ENCODE measurements at regions not wholly inside any gene's neighbourhood (a gene's known extent, or its start where the extent isn't known, plus 50 kb on each side); places are given as distances from the start of the nearest gene placed in this dataset.

DNA sequence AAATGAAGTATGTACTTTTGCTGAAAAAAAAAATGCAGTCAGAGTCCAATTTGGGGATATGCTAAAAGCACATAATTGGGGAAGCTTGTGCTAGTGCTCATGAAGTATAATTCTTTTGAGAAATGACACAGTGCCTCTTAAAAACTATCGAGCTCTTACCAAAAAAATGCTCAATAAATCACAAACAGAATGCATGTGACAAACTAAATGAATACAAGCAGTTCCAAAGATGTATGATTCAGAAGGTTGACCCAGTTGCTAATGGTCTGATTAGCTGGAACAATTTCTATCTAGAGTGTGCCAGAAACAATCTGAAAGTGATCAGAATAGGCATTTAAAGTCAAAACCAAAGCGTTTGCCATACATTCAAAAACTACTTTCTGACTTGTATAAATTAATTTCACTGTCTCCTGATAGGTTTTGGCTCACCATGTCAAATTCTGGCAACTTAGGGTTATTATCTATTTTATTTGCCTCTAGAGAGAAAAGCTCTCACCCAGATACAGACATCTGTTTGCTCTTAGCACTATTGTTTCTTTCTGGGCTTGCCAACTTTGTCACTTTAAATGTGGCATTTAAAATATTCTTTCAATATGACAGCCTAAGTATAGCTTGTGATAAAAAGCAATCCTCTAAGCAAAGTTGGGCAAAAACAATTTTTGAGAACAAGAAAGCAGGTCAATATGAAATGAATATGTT is 114.7 kb upstream of the AHR start:
- H3K27me3 ChIP-seq (ENCODE audit: control insufficient read depth, insufficient read depth, low read length, poor library complexity, severe bottlenecking) = no peaks in the 10 kb centered on the region
- no peak overlapping the region for H3K4me3 ChIP-seq (ENCODE audit: insufficient read depth, low read depth, low read length)
- no peaks in the 10 kb centered on the region for H3K4me1 ChIP-seq (ENCODE audit: control insufficient read depth, insufficient read depth, low read length)
- no peaks in the 10 kb centered on the region for H3K36me3 ChIP-seq (ENCODE audit: control insufficient read depth, insufficient read depth, low read length)
- 90 to 94% methylated on average over 1 to 2 of the region's 2 CpGs for WGBS, 2 experiments
- no peaks in the 10 kb centered on the region for H3K9me3 ChIP-seq (ENCODE audit: control insufficient read depth, low read length)
- no peak overlapping the region for H3K27ac ChIP-seq (ENCODE audit: insufficient read depth, low read depth, low read length, poor library complexity, severe bottlenecking)

DNA sequence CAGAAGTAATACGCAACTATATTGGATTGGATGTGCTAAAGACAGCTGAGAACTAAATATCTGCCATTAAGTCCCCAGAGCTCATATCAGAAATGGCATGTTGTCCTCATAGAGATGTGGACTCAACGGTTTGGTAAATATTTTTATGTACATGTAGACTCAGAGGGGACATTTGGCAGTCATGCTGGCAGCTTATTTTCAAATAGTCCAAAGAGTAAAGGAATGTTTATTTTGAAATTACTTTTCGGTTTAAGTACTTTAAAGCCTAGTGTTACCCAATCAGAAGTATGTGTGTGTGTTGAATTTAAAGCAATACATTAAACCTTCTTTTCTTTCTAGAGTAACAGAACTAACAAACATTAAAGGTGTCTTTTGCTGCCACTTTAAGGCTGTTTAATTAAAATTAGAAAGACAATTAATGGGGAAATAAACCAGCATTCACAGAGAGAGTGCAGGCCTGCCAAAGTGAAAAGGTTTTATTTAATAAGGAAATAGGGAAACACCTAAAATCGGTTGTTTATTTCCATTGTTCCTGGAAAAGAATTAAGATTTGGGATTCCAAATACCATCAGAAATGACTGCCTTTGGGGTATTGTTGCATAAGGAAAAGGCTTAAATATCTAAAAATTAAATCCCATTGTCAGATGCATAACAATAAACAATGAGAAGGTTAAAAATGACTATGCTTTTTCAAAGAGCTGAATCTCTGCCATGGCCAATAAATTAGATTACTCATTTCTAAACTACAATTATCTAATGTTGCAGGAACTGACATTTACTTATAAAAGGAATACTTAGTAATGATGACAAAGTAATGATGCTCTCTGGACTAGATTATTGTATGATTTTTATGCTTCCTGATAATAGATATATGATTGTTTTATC is 113.4 kb upstream of the AHR start:
- H3K36me3 ChIP-seq (ENCODE audit: control insufficient read depth, insufficient read depth, low read length) = no peaks in the 10 kb centered on the region
- H3K4me1 ChIP-seq (ENCODE audit: control insufficient read depth, insufficient read depth, low read length) = no peaks in the 10 kb centered on the region
- H3K9me3 ChIP-seq (ENCODE audit: control insufficient read depth, low read length) = no peaks in the 10 kb centered on the region
- H3K27me3 ChIP-seq (ENCODE audit: control insufficient read depth, insufficient read depth, low read length, poor library complexity, severe bottlenecking) = no peaks in the 10 kb centered on the region
- 96% methylated on average over 4 of the region's 4 CpGs for WGBS, 2 experiments
- no peak overlapping the region for H3K4me3 ChIP-seq (ENCODE audit: insufficient read depth, low read depth, low read length)
- H3K27ac ChIP-seq (ENCODE audit: insufficient read depth, low read depth, low read length, poor library complexity, severe bottlenecking) = no peak overlapping the region

DNA sequence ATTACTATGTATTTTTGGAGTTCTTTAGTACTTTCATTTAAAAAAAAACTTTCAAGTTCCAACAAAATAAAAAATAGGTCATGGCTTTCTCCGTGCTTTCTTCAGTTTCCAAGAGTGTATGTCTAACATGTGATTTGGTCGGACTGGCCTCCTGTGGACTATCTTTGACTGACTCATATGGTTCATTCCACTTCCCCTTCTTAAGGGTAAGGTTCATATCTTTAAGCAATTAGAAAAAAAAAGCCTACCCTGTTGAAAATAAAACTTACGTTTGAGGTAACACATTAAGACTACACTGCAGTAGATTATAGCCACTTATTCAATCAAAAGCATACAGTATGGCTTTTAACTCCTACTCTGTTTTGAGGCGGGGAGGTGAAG is 112.8 kb upstream of the AHR start:
- Histone ChIP-seq H3K27ac (ENCODE audit: insufficient read depth, low read depth, low read length, poor library complexity, severe bottlenecking) (no peak overlapping the region), H3K36me3 (ENCODE audit: control insufficient read depth, insufficient read depth, low read length) (no peaks in the 10 kb centered on the region), H3K4me1 (ENCODE audit: control insufficient read depth, insufficient read depth, low read length) (no peaks in the 10 kb centered on the region), H3K4me3 (ENCODE audit: insufficient read depth, low read depth, low read length) (no peak overlapping the region), H3K9me3 (ENCODE audit: control insufficient read depth, low read length) (no peaks in the 10 kb centered on the region), H3K27me3 (ENCODE audit: control insufficient read depth, insufficient read depth, low read length, poor library complexity, severe bottlenecking) (no peaks in the 10 kb centered on the region)
- WGBS, 2 experiments = 95% methylated on average over 3 to 4 of the region's 4 CpGs

DNA sequence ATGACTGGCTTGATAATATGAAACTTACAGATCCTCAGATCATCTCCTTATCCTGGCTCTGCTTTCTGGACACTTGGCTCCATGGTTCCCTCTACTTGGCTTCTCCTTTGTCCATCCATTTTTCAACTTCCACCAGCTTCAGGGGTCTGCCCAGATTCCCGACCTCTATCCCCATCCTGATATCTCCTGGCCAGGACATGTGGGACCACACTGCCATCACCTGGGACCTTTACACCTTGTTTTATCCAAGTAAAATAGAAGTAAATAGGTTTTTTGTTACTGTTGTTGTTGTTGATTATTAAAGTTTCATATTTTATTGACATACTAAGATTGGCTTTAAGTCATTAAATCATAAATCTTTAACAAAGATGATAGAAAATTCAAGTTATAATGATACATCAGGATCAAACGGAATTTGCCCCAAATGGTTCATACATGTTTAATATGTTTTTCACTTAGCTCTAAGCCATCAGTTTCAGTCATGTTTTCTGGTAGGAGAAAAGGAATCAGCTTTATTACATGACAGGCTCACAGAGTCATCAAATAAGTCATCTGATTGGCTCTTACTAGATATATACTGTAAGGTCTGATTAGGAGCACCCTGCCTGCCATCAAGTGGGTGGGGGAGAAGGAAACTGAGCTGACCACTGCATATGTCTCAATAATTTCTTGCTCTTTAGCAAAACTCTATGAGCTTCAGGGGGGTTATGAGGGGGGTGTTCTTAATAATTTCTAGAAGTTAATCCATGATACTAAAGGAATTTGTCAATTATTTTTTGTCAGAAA is 111.5 kb upstream of the AHR start:
- H3K4me1 ChIP-seq (ENCODE audit: control insufficient read depth, insufficient read depth, low read length) = no peaks in the 10 kb centered on the region
- H3K36me3 ChIP-seq (ENCODE audit: control insufficient read depth, insufficient read depth, low read length) = no peaks in the 10 kb centered on the region
- no peaks in the 10 kb centered on the region for H3K9me3 ChIP-seq (ENCODE audit: control insufficient read depth, low read length)
- H3K27me3 ChIP-seq (ENCODE audit: control insufficient read depth, insufficient read depth, low read length, poor library complexity, severe bottlenecking) = no peaks in the 10 kb centered on the region
- H3K27ac ChIP-seq (ENCODE audit: insufficient read depth, low read depth, low read length, poor library complexity, severe bottlenecking) = no peak overlapping the region
- WGBS, 2 experiments = 71 to 73% methylated on average over 1 to 2 of the region's 2 CpGs
- no peak overlapping the region for H3K4me3 ChIP-seq (ENCODE audit: insufficient read depth, low read depth, low read length)

DNA sequence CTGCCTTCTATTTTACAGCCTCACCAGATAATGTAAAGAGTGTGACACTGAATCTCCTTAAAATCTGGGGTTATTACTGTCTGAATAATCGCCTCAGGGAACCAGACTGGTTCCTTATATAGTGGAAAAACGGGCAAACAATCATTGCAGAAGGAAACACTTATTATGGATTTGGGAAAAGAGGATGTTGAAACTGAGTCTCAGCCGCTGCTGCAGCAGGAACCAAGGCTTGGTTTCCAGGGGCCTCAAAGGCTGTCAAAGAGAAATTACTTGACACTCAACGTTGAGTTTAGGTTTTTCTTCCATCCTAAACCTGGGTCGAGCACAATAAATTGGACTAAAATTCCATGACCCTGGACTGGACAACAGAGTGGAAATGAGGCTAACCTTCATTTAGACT is 103.8 kb upstream of the AHR start:
- no peaks in the 10 kb centered on the region for H3K4me1 ChIP-seq (ENCODE audit: control insufficient read depth, insufficient read depth, low read length)
- H3K4me3 ChIP-seq (ENCODE audit: insufficient read depth, low read depth, low read length) = no peak overlapping the region
- 93 to 95% methylated on average over 5 of the region's 5 CpGs for WGBS, 2 experiments
- no peaks in the 10 kb centered on the region for H3K36me3 ChIP-seq (ENCODE audit: control insufficient read depth, insufficient read depth, low read length)
- no peaks in the 10 kb centered on the region for H3K9me3 ChIP-seq (ENCODE audit: control insufficient read depth, low read length)
- no peak overlapping the region for H3K27ac ChIP-seq (ENCODE audit: insufficient read depth, low read depth, low read length, poor library complexity, severe bottlenecking)
- no peaks in the 10 kb centered on the region for H3K27me3 ChIP-seq (ENCODE audit: control insufficient read depth, insufficient read depth, low read length, poor library complexity, severe bottlenecking)

DNA sequence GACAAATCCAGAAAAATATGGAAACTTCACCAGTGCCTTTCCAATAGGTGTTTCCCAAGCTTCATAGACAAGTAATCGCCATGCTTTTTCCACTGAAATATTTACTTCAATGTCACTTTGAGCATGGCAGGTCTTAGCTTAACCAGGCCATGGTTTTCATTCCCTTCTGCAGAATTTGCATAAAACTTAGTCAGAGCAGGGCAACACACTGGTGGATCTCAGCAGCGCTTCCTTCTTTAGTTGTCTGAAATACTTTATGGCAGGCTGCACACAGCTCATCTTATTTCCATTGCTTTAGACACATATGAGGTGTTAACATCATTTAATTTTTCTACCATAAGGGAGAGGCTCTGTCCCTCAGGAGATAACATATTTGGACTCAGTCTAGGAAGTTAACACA is 102.9 kb upstream of the AHR start:
- 87 to 92% methylated on average over 2 of the region's 2 CpGs for WGBS, 2 experiments
- Histone ChIP-seq H3K4me3 (ENCODE audit: insufficient read depth, low read depth, low read length) (no peak overlapping the region), H3K27me3 (ENCODE audit: control insufficient read depth, insufficient read depth, low read length, poor library complexity, severe bottlenecking) (no peaks in the 10 kb centered on the region), H3K36me3 (ENCODE audit: control insufficient read depth, insufficient read depth, low read length) (no peaks in the 10 kb centered on the region), H3K27ac (ENCODE audit: insufficient read depth, low read depth, low read length, poor library complexity, severe bottlenecking) (no peak overlapping the region), H3K9me3 (ENCODE audit: control insufficient read depth, low read length) (no peaks in the 10 kb centered on the region), H3K4me1 (ENCODE audit: control insufficient read depth, insufficient read depth, low read length) (no peaks in the 10 kb centered on the region)

DNA sequence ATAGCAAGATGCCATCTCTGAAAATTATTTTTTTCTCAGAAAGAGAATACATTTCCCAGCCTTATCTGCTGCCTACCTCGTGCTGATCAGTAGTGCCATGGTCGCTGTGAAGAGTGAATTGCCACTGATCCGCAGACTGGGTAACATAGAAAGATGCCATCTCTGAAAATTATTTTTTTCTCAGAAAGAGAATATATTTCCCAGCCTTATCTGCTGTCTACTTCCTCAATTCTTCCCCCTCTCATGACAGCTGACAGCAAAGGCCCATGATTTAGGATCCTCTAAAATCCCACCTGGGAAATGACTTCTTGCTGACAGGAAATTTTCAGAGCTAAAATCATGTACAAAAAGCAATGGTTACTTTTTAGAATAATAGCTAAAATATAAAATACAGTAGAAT is 92.5 kb upstream of the AHR start:
- no peak overlapping the region for H3K4me3 ChIP-seq (ENCODE audit: insufficient read depth, low read depth, low read length)
- 94 to 96% methylated on average over 3 of the region's 3 CpGs for WGBS, 2 experiments
- no peaks in the 10 kb centered on the region for H3K27me3 ChIP-seq (ENCODE audit: control insufficient read depth, insufficient read depth, low read length, poor library complexity, severe bottlenecking)
- no peak overlapping the region for H3K27ac ChIP-seq (ENCODE audit: insufficient read depth, low read depth, low read length, poor library complexity, severe bottlenecking)
- no peaks in the 10 kb centered on the region for H3K9me3 ChIP-seq (ENCODE audit: control insufficient read depth, low read length)
- H3K4me1 ChIP-seq (ENCODE audit: control insufficient read depth, insufficient read depth, low read length) = no peaks in the 10 kb centered on the region
- no peaks in the 10 kb centered on the region for H3K36me3 ChIP-seq (ENCODE audit: control insufficient read depth, insufficient read depth, low read length)

DNA sequence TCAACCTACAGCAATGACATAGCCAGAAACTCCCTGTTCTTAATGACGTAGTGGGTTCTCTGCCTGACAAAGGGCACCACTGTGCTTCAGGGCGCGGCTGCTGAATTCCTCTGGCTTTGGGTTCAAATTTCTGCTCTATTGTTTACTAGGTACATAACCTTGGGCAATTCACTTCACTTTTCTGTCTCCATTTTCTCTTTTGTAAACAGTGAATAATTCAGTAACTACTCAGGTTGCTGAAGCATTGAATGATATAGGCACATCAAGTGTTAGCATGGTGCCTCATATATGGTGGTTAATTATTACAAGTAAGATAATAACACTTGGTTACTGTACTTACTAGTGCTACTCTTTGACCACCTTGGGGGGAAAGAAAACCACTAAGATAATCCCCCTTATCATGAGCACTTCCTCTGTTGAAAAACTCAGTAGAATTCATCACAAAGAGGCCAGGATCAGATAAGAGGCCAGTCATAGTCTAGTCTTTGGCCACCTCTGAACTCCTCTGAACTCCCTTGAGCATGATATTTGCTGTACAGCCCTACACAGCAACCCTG is 92.0 kb upstream of the AHR start:
- H3K36me3 ChIP-seq (ENCODE audit: control insufficient read depth, insufficient read depth, low read length) = no peaks in the 10 kb centered on the region
- H3K27me3 ChIP-seq (ENCODE audit: control insufficient read depth, insufficient read depth, low read length, poor library complexity, severe bottlenecking) = no peaks in the 10 kb centered on the region
- WGBS, 2 experiments = 90 to 92% methylated on average over 3 of the region's 3 CpGs
- no peak overlapping the region for H3K4me3 ChIP-seq (ENCODE audit: insufficient read depth, low read depth, low read length)
- H3K4me1 ChIP-seq (ENCODE audit: control insufficient read depth, insufficient read depth, low read length) = no peaks in the 10 kb centered on the region
- no peak overlapping the region for H3K27ac ChIP-seq (ENCODE audit: insufficient read depth, low read depth, low read length, poor library complexity, severe bottlenecking)
- no peaks in the 10 kb centered on the region for H3K9me3 ChIP-seq (ENCODE audit: control insufficient read depth, low read length)

DNA sequence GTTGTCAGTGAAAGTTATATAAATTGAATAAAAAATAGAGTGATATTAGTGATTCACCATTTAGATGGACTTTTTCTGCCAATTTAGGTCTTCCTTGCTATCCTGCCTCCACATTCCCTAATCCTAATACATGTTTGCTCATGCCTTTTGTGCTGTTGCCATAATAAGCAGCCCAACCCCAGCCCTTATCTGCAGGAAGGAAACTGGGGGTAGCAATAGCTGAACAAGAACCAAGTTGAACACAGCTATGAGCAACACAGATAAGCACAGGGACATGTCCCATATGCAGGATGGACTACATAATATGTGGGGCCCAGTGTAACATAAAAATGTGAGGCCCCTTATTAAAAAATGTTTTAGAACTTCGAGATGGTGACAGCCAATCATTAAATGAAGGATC is 91.2 kb upstream of the AHR start:
- no peak overlapping the region for H3K27ac ChIP-seq (ENCODE audit: insufficient read depth, low read depth, low read length, poor library complexity, severe bottlenecking)
- no peaks in the 10 kb centered on the region for H3K27me3 ChIP-seq (ENCODE audit: control insufficient read depth, insufficient read depth, low read length, poor library complexity, severe bottlenecking)
- no peaks in the 10 kb centered on the region for H3K9me3 ChIP-seq (ENCODE audit: control insufficient read depth, low read length)
- no peak overlapping the region for H3K4me3 ChIP-seq (ENCODE audit: insufficient read depth, low read depth, low read length)
- no peaks in the 10 kb centered on the region for H3K36me3 ChIP-seq (ENCODE audit: control insufficient read depth, insufficient read depth, low read length)
- WGBS, 2 experiments = 89 to 97% methylated on average over 1 of the region's 1 CpG
- no peaks in the 10 kb centered on the region for H3K4me1 ChIP-seq (ENCODE audit: control insufficient read depth, insufficient read depth, low read length)

DNA sequence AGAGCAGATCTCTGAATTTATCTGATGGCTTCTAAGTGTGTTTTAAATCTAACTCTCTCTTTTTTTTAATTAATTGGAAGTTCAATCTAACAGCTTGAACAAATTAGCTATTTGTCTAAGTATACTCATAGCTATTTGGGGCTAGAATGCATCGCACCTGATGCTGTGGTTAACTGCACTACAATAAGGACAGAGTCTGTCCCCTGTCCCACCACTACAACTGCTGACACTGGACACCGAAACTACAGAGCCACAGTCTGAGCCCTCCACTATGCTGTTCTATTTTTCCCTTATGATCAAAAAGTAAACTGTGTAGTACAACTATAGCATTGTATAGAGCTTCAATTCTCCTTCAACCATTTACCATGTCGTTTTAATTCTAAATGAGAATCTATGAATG is 89.4 kb upstream of the AHR start:
- WGBS, 2 experiments = 97 to 100% methylated on average over 2 of the region's 3 CpGs
- H3K4me1 ChIP-seq (ENCODE audit: control insufficient read depth, insufficient read depth, low read length) = no peaks in the 10 kb centered on the region
- no peak overlapping the region for H3K4me3 ChIP-seq (ENCODE audit: insufficient read depth, low read depth, low read length)
- no peaks in the 10 kb centered on the region for H3K27me3 ChIP-seq (ENCODE audit: control insufficient read depth, insufficient read depth, low read length, poor library complexity, severe bottlenecking)
- no peaks in the 10 kb centered on the region for H3K9me3 ChIP-seq (ENCODE audit: control insufficient read depth, low read length)
- no peak overlapping the region for H3K27ac ChIP-seq (ENCODE audit: insufficient read depth, low read depth, low read length, poor library complexity, severe bottlenecking)
- no peaks in the 10 kb centered on the region for H3K36me3 ChIP-seq (ENCODE audit: control insufficient read depth, insufficient read depth, low read length)
